Right ventricle myocardium superior (tissue), 1 donor: ENCODE measurements at regions not wholly inside any gene's neighbourhood (a gene's known extent, or its start where the extent isn't known, plus 50 kb on each side); places are given as distances from the start of the nearest gene placed in this dataset. TPM values are rescaled to one million over a fixed set of nuclear protein-coding genes. Genes with fewer than 3 reads are reported as not detected.
"Not testable (repeated sequence)": the region's sequence is repeated elsewhere in the genome, so short reads cannot be mapped to it uniquely, and the experiment has no call there.

Experiments
- ATAC-seq: fragments of 200-7000 bp; cut with Tn5 transposase; one replicate; pipeline ENCODE4 v1.9.1; 2020; ENCODE audit warnings: mild to moderate bottlenecking; ENCODE audit not compliant: poor library complexity
- DNase-seq: peaks from one replicate; pipeline ENCODE4 v3.0.0-alpha.2; 2020
- intact Hi-C: fragments of 100-400 bp; cut with DNase I; formaldehyde crosslinking; loops from one replicate; pipeline ENCODE4 v1.11.2; 2022
- microRNA-seq: library from miRNA; unstranded; fragments of <30 nt; microRNA quantifications from one replicate; pipeline ENCODE4 v1.2.0, GENCODE V29; 2020
- donor health status: DM: no; HTN: yes; CAD: no; lungs with severe emphysema.

GRCh38 chr15:21515296-21515695 lies 75.0 kb upstream of the POTEB3 start:
- intact Hi-C loops, DNase-seq, ATAC-seq: not testable (repeated sequence)

- ATAC-seq, intact Hi-C loops: not testable (repeated sequence)
Observed at GRCh38 chr15:21503021-21503420, 62.7 kb upstream of the POTEB3 start.

More at GRCh38 chr15:21503021-21503420, 62.7 kb upstream of the POTEB3 start:
- not testable (repeated sequence) for DNase-seq

Small RNA genes lying in the stretch of these regions (microRNA-seq; reads per million reads assigned to microRNA genes)
- not detected for gene MIR5701-2
